Muscle layer of colon (tissue), 2 donors: ENCODE measurements at regions not wholly inside any gene's neighbourhood (a gene's known extent, or its start where the extent isn't known, plus 50 kb on each side); places are given as distances from the start of the nearest gene placed in this dataset.
"Not testable (repeated sequence)": the region's sequence is repeated elsewhere in the genome, so short reads cannot be mapped to it uniquely, and the experiment has no call there.

ENCODE experiments used
- H3K27ac ChIP-seq: one replicate; pipeline ENCODE4 v1.7.0; 2013; ENCODE audit warnings: low read depth, mild to moderate bottlenecking, low read length, moderate library complexity
- H3K27me3 ChIP-seq, 2 donors: one replicate each; pipeline ENCODE4 v1.7.0; 2013; ENCODE audit warnings: low read length in 2 of 2, mild to moderate bottlenecking in 2 of 2; ENCODE audit not compliant: insufficient read depth in 2 of 2, control insufficient read depth in 1 of 2
- H3K36me3 ChIP-seq: one replicate; pipeline ENCODE4 v1.7.0; 2013; ENCODE audit warnings: mild to moderate bottlenecking, low read length; ENCODE audit not compliant: insufficient read depth
- H3K4me1 ChIP-seq: one replicate; pipeline ENCODE4 v1.7.0; 2013; ENCODE audit warnings: mild to moderate bottlenecking, low read length; ENCODE audit not compliant: insufficient read depth
- H3K4me3 ChIP-seq, 2 donors: one replicate each; pipeline ENCODE4 v1.7.0; 2013; ENCODE audit warnings: low read length in 2 of 2, low read depth in 1 of 2, mild to moderate bottlenecking in 1 of 2, moderate library complexity in 1 of 2
- H3K9ac ChIP-seq: one replicate; pipeline ENCODE4 v1.7.0; 2013; ENCODE audit warnings: low read length
- H3K9me3 ChIP-seq: one replicate; pipeline ENCODE4 v1.7.0; 2013; ENCODE audit warnings: mild to moderate bottlenecking, low read length
- donor health status: abdominal sarcoma.
- donor health status: Adenocarcinoma of cecum.

GRCh38 chr20:55117577-55117976, 642.2 kb downstream of the DOK5 start:
- H3K4me3 ChIP-seq, H3K4me1 ChIP-seq, H3K9ac ChIP-seq, H3K27ac ChIP-seq, H3K36me3 ChIP-seq, H3K27me3 ChIP-seq, H3K9me3 ChIP-seq: not testable (repeated sequence)

- no peaks in the 10 kb centered on the region for H3K4me1 ChIP-seq
- no peaks in the 10 kb centered on the region for H3K9me3 ChIP-seq
- H3K36me3 ChIP-seq, result no peaks in the 10 kb centered on the region
- no peaks in the 10 kb centered on the region for H3K27me3 ChIP-seq
- H3K9ac ChIP-seq, result no peak overlapping the region
- no peak overlapping the region for H3K27ac ChIP-seq
- H3K4me3 ChIP-seq, result no peak overlapping the region
Observed at GRCh38 chr20:55116598-55116997, 641.2 kb downstream of the DOK5 start.

GRCh38 chr20:55103188-55103587, 627.8 kb downstream of the DOK5 start:
- Histone ChIP-seq H3K27me3 (no peaks in the 10 kb centered on the region), H3K36me3 (no peaks in the 10 kb centered on the region), H3K27ac (no peak overlapping the region), H3K9me3 (no peaks in the 10 kb centered on the region), H3K4me3 (no peak overlapping the region), H3K4me1 (no peaks in the 10 kb centered on the region), H3K9ac (no peak overlapping the region)

- Histone ChIP-seq H3K9me3 (no peaks in the 10 kb centered on the region), H3K4me3 (no peak overlapping the region), H3K27ac (no peak overlapping the region), H3K4me1 (no peaks in the 10 kb centered on the region), H3K27me3 (no peaks in the 10 kb centered on the region), H3K36me3 (no peaks in the 10 kb centered on the region), H3K9ac (no peak overlapping the region)
Observed at GRCh38 chr20:55099251-55099650, 623.9 kb downstream of the DOK5 start.

GRCh38 chr20:55097621-55098020, 622.2 kb downstream of the DOK5 start:
- H3K9me3 ChIP-seq, result no peaks in the 10 kb centered on the region
- no peak overlapping the region for H3K27ac ChIP-seq
- no peak overlapping the region for H3K9ac ChIP-seq
- H3K27me3 ChIP-seq, result no peaks in the 10 kb centered on the region
- H3K4me3 ChIP-seq, result no peak overlapping the region
- H3K36me3 ChIP-seq, result no peaks in the 10 kb centered on the region
- no peaks in the 10 kb centered on the region for H3K4me1 ChIP-seq

GRCh38 chr20:55095745-55096400, 620.5 kb downstream of the DOK5 start:
- Histone ChIP-seq H3K4me1 (no peaks in the 10 kb centered on the region), H3K27me3 (no peaks in the 10 kb centered on the region), H3K9ac (no peak overlapping the region), H3K36me3 (no peaks in the 10 kb centered on the region), H3K9me3 (no peaks in the 10 kb centered on the region), H3K4me3 (no peak overlapping the region), H3K27ac (no peak overlapping the region)

GRCh38 chr20:55094353-55094861, 619.0 kb downstream of the DOK5 start:
- Histone ChIP-seq H3K4me1 (no peaks in the 10 kb centered on the region), H3K27me3 (no peaks in the 10 kb centered on the region), H3K27ac (no peak overlapping the region), H3K36me3 (no peaks in the 10 kb centered on the region), H3K9me3 (no peaks in the 10 kb centered on the region), H3K4me3 (no peak overlapping the region), H3K9ac (no peak overlapping the region)

GRCh38 chr20:55090286-55090685, 614.9 kb downstream of the DOK5 start:
- H3K27ac ChIP-seq, result no peak overlapping the region
- no peaks in the 10 kb centered on the region for H3K27me3 ChIP-seq
- no peak overlapping the region for H3K4me3 ChIP-seq
- no peaks in the 10 kb centered on the region for H3K9me3 ChIP-seq
- H3K9ac ChIP-seq, result no peak overlapping the region
- no peaks in the 10 kb centered on the region for H3K4me1 ChIP-seq
- H3K36me3 ChIP-seq, result no peaks in the 10 kb centered on the region

GRCh38 chr20:55086421-55086820, 611.0 kb downstream of the DOK5 start:
- Histone ChIP-seq H3K4me3 (no peak overlapping the region), H3K9ac (no peak overlapping the region), H3K4me1 (no peaks in the 10 kb centered on the region), H3K27ac (no peak overlapping the region), H3K9me3 (no peaks in the 10 kb centered on the region), H3K27me3 (no peaks in the 10 kb centered on the region), H3K36me3 (no peaks in the 10 kb centered on the region)

- Histone ChIP-seq H3K27ac (no peak overlapping the region), H3K4me3 (no peak overlapping the region), H3K27me3 (no peaks in the 10 kb centered on the region), H3K9me3 (no peaks in the 10 kb centered on the region), H3K4me1 (no peaks in the 10 kb centered on the region), H3K36me3 (no peaks in the 10 kb centered on the region), H3K9ac (no peak overlapping the region)
Observed at GRCh38 chr20:55079917-55080316, 604.5 kb downstream of the DOK5 start.

GRCh38 chr20:55074266-55074840, 599.0 kb downstream of the DOK5 start:
- not testable (repeated sequence) for H3K9me3 ChIP-seq, H3K27me3 ChIP-seq, H3K27ac ChIP-seq, H3K4me1 ChIP-seq, H3K9ac ChIP-seq, H3K4me3 ChIP-seq, H3K36me3 ChIP-seq

GRCh38 chr20:55070001-55070400, 594.6 kb downstream of the DOK5 start:
- Histone ChIP-seq H3K36me3 (no peaks in the 10 kb centered on the region), H3K4me3 (no peak overlapping the region), H3K27ac (no peak overlapping the region), H3K9ac (no peak overlapping the region), H3K4me1 (no peaks in the 10 kb centered on the region), H3K27me3 (no peaks in the 10 kb centered on the region), H3K9me3 (no peaks in the 10 kb centered on the region)
